Psoas muscle (tissue), 7 donors: ENCODE measurements at regions not wholly inside any gene's neighbourhood (a gene's known extent, or its start where the extent isn't known, plus 50 kb on each side); places are given as distances from the start of the nearest gene placed in this dataset.
"Not testable (repeated sequence)": the region's sequence is repeated elsewhere in the genome, so short reads cannot be mapped to it uniquely, and the experiment has no call there.

Experiments used
- ATAC-seq, 4 donors: fragments of 200-7000 bp; cut with Tn5 transposase; one replicate each; pipeline ENCODE4 v1.9.1; 2020; ENCODE audit warnings: moderate library complexity in 3 of 4, mild to moderate bottlenecking in 2 of 4
- DNase-seq, 2 donors: peaks; one replicate each; pipeline ENCODE4 v3.0.0-alpha.2; 2020
- H3K27ac ChIP-seq: fragments of 200-600 bp; one replicate; pipeline ENCODE4 v1.8.0; 2022
- H3K27me3 ChIP-seq, 3 donors: fragments of 200-600 bp in 1 of 3; one replicate each; pipeline versions ENCODE4 v1.6.1 to v1.8.0; 2013 to 2022; ENCODE audit warnings: low read length in 2 of 3, mild to moderate bottlenecking in 2 of 3, moderate library complexity in 1 of 3; ENCODE audit not compliant: insufficient read depth in 3 of 3
- H3K36me3 ChIP-seq, 2 donors: fragments of 200-600 bp in 1 of 2; one replicate each; pipeline versions ENCODE4 v1.6.1 to v1.8.0; 2013 to 2022; ENCODE audit warnings: low read depth in 1 of 2, mild to moderate bottlenecking in 1 of 2, moderate library complexity in 1 of 2; ENCODE audit not compliant: insufficient read depth in 1 of 2
- H3K4me1 ChIP-seq: fragments of 200-600 bp; one replicate; pipeline ENCODE4 v1.8.0; 2022
- H3K4me3 ChIP-seq: fragments of 200-600 bp; one replicate; pipeline ENCODE4 v1.8.0; 2022; ENCODE audit warnings: mild to moderate bottlenecking
- H3K9me3 ChIP-seq: fragments of 200-600 bp; one replicate; pipeline ENCODE4 v1.8.0; 2022
- CTCF ChIP-seq: fragments of 200-600 bp; IDR thresholded peaks from one replicate; pipeline ENCODE4 v1.8.0; 2022; ENCODE audit warnings: antibody characterized with exemption
- WGBS, 3 donors: extraction: QIAGEN DNeasy Blood & Tissue Kit; methylation state at CpG; one replicate each; pipeline versions ENCODE4 v1.1.6 to v1.1.7; 2013; 5-methylcytosine and 5-hydroxymethylcytosine counted together
- intact Hi-C, 2 donors: fragments of 100-400 bp; cut with DNase I; formaldehyde crosslinking; loops; one replicate each; pipeline versions ENCODE4 v1.11.0 to v1.14.2; 2022
- donor health status: healthy with polysubstance abuse.
- donor health status: DM: no; HTN: no; CAD: no; lungs with moderate emphysema.
- donor health status: Bipolar disorder and iron deficiency.
- donor health status: healthy.
- donor health status: DM: yes; HTN: yes; CAD: no.
- donor health status: DM: no; HTN: no; CAD: no.
- donor health status: DM: yes; HTN: yes; CAD: no.

GRCh38 chrX:92260102-92260501 lies 480.9 kb downstream of the PCDH11X start:
- H3K36me3 ChIP-seq = no peaks in the 10 kb centered on the region
- H3K27ac ChIP-seq = no peak overlapping the region
- no peak overlapping the region for H3K4me3 ChIP-seq
- no peak for TF ChIP-seq CTCF
- H3K9me3 ChIP-seq = no peaks in the 10 kb centered on the region
- WGBS, 3 donors = 72 to 88% (median 86%) methylated on average over 7 of the region's 7 CpGs
- intact Hi-C loops = no loop called here
- no peak for ATAC-seq
- no peaks in the 10 kb centered on the region for H3K4me1 ChIP-seq
- no peaks in the 10 kb centered on the region for H3K27me3 ChIP-seq
- DNase-seq = no peak

GRCh38 chrX:92270936-92271855 lies 492.0 kb downstream of the PCDH11X start:
- Histone ChIP-seq H3K9me3 (no peaks in the 10 kb centered on the region), H3K36me3 (no peaks in the 10 kb centered on the region), H3K4me3 (no peak overlapping the region), H3K4me1 (no peaks in the 10 kb centered on the region), H3K27ac (no peak overlapping the region), H3K27me3 (no peaks in the 10 kb centered on the region)
- DNase-seq (no peak), ATAC-seq (no peak)
- TF ChIP-seq CTCF = no peak
- intact Hi-C loops = no loop called here
- WGBS, 3 donors = 32 to 36% (median 35%) methylated on average over 7 of the region's 7 CpGs

GRCh38 chrX:92278556-92278955 lies 499.4 kb downstream of the PCDH11X start:
- intact Hi-C loops, H3K27ac ChIP-seq, H3K4me3 ChIP-seq, H3K27me3 ChIP-seq, H3K4me1 ChIP-seq, H3K9me3 ChIP-seq, DNase-seq, ATAC-seq, H3K36me3 ChIP-seq: not testable (repeated sequence)
- 86 to 93% (median 91%) methylated on average over 6 to 7 of the region's 7 CpGs for WGBS, 3 donors

- intact Hi-C loops, H3K4me3 ChIP-seq, H3K36me3 ChIP-seq, H3K27me3 ChIP-seq, DNase-seq, H3K4me1 ChIP-seq, H3K27ac ChIP-seq, ATAC-seq, H3K9me3 ChIP-seq: not testable (repeated sequence)
- WGBS, 3 donors = 93 to 98% (median 97%) methylated on average over 2 of the region's 2 CpGs
Measured at GRCh38 chrX:92280347-92280746, 501.2 kb downstream of the PCDH11X start.

GRCh38 chrX:92283308-92283707 lies 504.1 kb downstream of the PCDH11X start:
- WGBS, 3 donors = 82 to 88% (median 85%) methylated on average over 3 of the region's 3 CpGs
- no peak for TF ChIP-seq CTCF
- DNase-seq = no peak
- Histone ChIP-seq H3K9me3 (no peaks in the 10 kb centered on the region), H3K27ac (no peak overlapping the region), H3K27me3 (no peaks in the 10 kb centered on the region), H3K4me3 (no peak overlapping the region), H3K36me3 (no peaks in the 10 kb centered on the region), H3K4me1 (no peaks in the 10 kb centered on the region)
- ATAC-seq = no peak
- intact Hi-C loops = no loop called here

GRCh38 chrX:92298067-92298466 lies 518.9 kb downstream of the PCDH11X start:
- ATAC-seq, H3K4me3 ChIP-seq, H3K27ac ChIP-seq, H3K36me3 ChIP-seq, H3K9me3 ChIP-seq, H3K4me1 ChIP-seq, intact Hi-C loops, DNase-seq, H3K27me3 ChIP-seq: not testable (repeated sequence)
- 83 to 100% (median 88%) methylated on average over 2 to 3 of the region's 3 CpGs for WGBS, 3 donors

GRCh38 chrX:92333194-92333593 lies 554.0 kb downstream of the PCDH11X start:
- intact Hi-C loops = not testable (repeated sequence)

GRCh38 chrX:92351065-92351464 lies 571.9 kb downstream of the PCDH11X start:
- intact Hi-C loops, H3K4me3 ChIP-seq, ATAC-seq, H3K4me1 ChIP-seq, H3K9me3 ChIP-seq, DNase-seq, H3K36me3 ChIP-seq, H3K27ac ChIP-seq, H3K27me3 ChIP-seq: not testable (repeated sequence)
- 77 to 87% (median 85%) methylated on average over 6 of the region's 6 CpGs for WGBS, 3 donors

More at GRCh38 chrX:92333194-92333593, 554.0 kb downstream of the PCDH11X start:
- ATAC-seq, H3K9me3 ChIP-seq, DNase-seq, H3K4me1 ChIP-seq, H3K4me3 ChIP-seq, H3K36me3 ChIP-seq, H3K27ac ChIP-seq, H3K27me3 ChIP-seq: not testable (repeated sequence)
- WGBS, 3 donors = 72 to 82% (median 80%) methylated on average over 4 of the region's 5 CpGs
